ENCODE measurements at regions not wholly inside any gene's neighbourhood (a gene's known extent, or its start where the extent isn't known, plus 50 kb on each side); places are given as distances from the start of the nearest gene placed in this dataset.

- peak overlapping the region; percentile 70 for H2AFZ ChIP-seq
- no peaks in the 10 kb centered on the region for H3K9me3 ChIP-seq (ENCODE audit: control insufficient read depth, low read length)
- no peaks in the 10 kb centered on the region for H3K36me3 ChIP-seq (ENCODE audit: control insufficient read depth, insufficient read depth, low read length)
- H3K4me1 ChIP-seq = peaks cover 34% of the 10 kb centered on the region
- H3K27me3 ChIP-seq (ENCODE audit: control insufficient read depth, insufficient read depth, low read length) = no peaks in the 10 kb centered on the region
- H3K79me2 ChIP-seq = no peaks in the 10 kb centered on the region
- no peak overlapping the region for H3K4me3 ChIP-seq (ENCODE audit: low read depth, low read length)
- peak overlapping the region; percentile 71 for H3K27ac ChIP-seq
- no peak overlapping the region for H3K9ac ChIP-seq
- TF ChIP-seq CTCF (IDR thresholded peaks at IDR 0.05) = no peak
- no peak overlapping the region for H3K4me2 ChIP-seq (ENCODE audit: low read length)
Observed at GRCh38 chr3:177574222-177574856, 377.1 kb upstream of the TBL1XR1 start.

- no peaks in the 10 kb centered on the region for H3K79me2 ChIP-seq
- H3K27ac ChIP-seq = no peak overlapping the region
- H3K9ac ChIP-seq = no peak overlapping the region
- peaks cover 19% of the 10 kb centered on the region for H3K4me1 ChIP-seq
- no peak for TF ChIP-seq CTCF (IDR thresholded peaks at IDR 0.05)
- H3K4me3 ChIP-seq (ENCODE audit: low read depth, low read length) = no peak overlapping the region
- no peaks in the 10 kb centered on the region for H3K9me3 ChIP-seq (ENCODE audit: control insufficient read depth, low read length)
- no peaks in the 10 kb centered on the region for H3K36me3 ChIP-seq (ENCODE audit: control insufficient read depth, insufficient read depth, low read length)
- H2AFZ ChIP-seq = no peak overlapping the region
- H3K4me2 ChIP-seq (ENCODE audit: low read length) = no peak overlapping the region
- H3K27me3 ChIP-seq (ENCODE audit: control insufficient read depth, insufficient read depth, low read length) = no peaks in the 10 kb centered on the region
Observed at GRCh38 chr3:177576746-177577145, 379.5 kb upstream of the TBL1XR1 start.

- Histone ChIP-seq H3K4me2 (ENCODE audit: low read length) (no peak overlapping the region), H3K79me2 (no peaks in the 10 kb centered on the region), H3K27me3 (ENCODE audit: control insufficient read depth, insufficient read depth, low read length) (no peaks in the 10 kb centered on the region), H2AFZ (no peak overlapping the region), H3K4me1 (peaks cover 10% of the 10 kb centered on the region), H3K27ac (no peak overlapping the region), H3K36me3 (ENCODE audit: control insufficient read depth, insufficient read depth, low read length) (no peaks in the 10 kb centered on the region), H3K4me3 (ENCODE audit: low read depth, low read length) (no peak overlapping the region), H3K9me3 (ENCODE audit: control insufficient read depth, low read length) (no peaks in the 10 kb centered on the region), H3K9ac (no peak overlapping the region)
- no peak for TF ChIP-seq CTCF (IDR thresholded peaks at IDR 0.05)
Observed at GRCh38 chr3:177578488-177578887, 381.2 kb upstream of the TBL1XR1 start.

GRCh38 chr3:177579419-177579818 is 382.1 kb upstream of the TBL1XR1 start:
- no peak overlapping the region for H3K27ac ChIP-seq

More at GRCh38 chr3:177579419-177579818, 382.1 kb upstream of the TBL1XR1 start:
- Histone ChIP-seq H2AFZ (peak overlapping the region; percentile 15), H3K4me3 (ENCODE audit: low read depth, low read length) (no peak overlapping the region), H3K36me3 (ENCODE audit: control insufficient read depth, insufficient read depth, low read length) (no peaks in the 10 kb centered on the region), H3K9me3 (ENCODE audit: control insufficient read depth, low read length) (no peaks in the 10 kb centered on the region), H3K79me2 (no peaks in the 10 kb centered on the region), H3K4me1 (peaks cover 5% of the 10 kb centered on the region), H3K27me3 (ENCODE audit: control insufficient read depth, insufficient read depth, low read length) (no peaks in the 10 kb centered on the region), H3K9ac (no peak overlapping the region), H3K4me2 (ENCODE audit: low read length) (no peak overlapping the region)
- TF ChIP-seq CTCF (IDR thresholded peaks at IDR 0.05) = no peak
